ENCODE measurements at regions not wholly inside any gene's neighbourhood (a gene's known extent, or its start where the extent isn't known, plus 50 kb on each side); places are given as distances from the start of the nearest gene placed in this dataset.

DNA sequence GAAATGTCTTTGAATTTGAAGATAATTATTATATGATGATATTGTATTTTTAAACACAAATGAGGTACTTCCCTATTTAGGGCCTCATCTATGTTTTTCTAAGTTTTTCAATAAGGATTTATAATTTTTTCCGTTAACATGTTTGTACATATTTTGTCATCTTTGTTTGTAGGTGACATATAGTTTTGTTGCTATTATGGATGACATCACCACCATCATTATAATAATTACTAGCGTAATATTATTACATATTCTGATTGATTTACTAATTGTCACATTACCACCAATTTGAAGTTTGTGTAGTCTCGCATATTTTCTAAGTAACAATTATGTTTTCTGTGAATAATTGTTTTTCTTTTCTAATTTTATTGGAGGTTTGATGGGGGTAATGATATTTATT, 147.2 kb upstream of the DAAM1 start:
- ChIA-PET CTCF (ENCODE audit: unreplicated experiment) (no interaction called here), POLR2A (interaction anchor here (0.6 kb wide), 1 partner anchor 29 kb away, joined by 3 read pairs; no protein-coding TSS in a partner anchor)
- BruUV-seq (replicated peaks) = no TSS peak
- Histone ChIP-seq H3K4me3 (ENCODE audit: low read depth, low read length, poor library complexity, severe bottlenecking) (no peak overlapping the region), H3K4me2 (ENCODE audit: low read length) (no peak overlapping the region), H3K4me1 (ENCODE audit: insufficient read depth, low read length, poor library complexity, severe bottlenecking) (no peaks in the 10 kb centered on the region), H4K20me1 (ENCODE audit: insufficient read depth, low read length) (no peaks in the 10 kb centered on the region), H3K9me3 (ENCODE audit: low read length) (no peaks in the 10 kb centered on the region), H2AFZ (ENCODE audit: low read length) (no peak overlapping the region), H3K79me2 (ENCODE audit: insufficient read depth, low read depth, low read length) (no peaks in the 10 kb centered on the region), H3K9me2 (ENCODE audit: insufficient read depth, low read length) (no peaks in the 10 kb centered on the region), H3K36me3 (ENCODE audit: insufficient read depth, low read length) (no peaks in the 10 kb centered on the region), H3K27ac (ENCODE audit: low read depth, low read length, poor library complexity, severe bottlenecking) (no peak overlapping the region)
- TF ChIP-seq EZH2phosphoT487 (IDR thresholded peaks at IDR 0.05; ENCODE audit: borderline replicate concordance, low read depth, low read length) = no peak
- TF ChIP-seq, protein P1, sequence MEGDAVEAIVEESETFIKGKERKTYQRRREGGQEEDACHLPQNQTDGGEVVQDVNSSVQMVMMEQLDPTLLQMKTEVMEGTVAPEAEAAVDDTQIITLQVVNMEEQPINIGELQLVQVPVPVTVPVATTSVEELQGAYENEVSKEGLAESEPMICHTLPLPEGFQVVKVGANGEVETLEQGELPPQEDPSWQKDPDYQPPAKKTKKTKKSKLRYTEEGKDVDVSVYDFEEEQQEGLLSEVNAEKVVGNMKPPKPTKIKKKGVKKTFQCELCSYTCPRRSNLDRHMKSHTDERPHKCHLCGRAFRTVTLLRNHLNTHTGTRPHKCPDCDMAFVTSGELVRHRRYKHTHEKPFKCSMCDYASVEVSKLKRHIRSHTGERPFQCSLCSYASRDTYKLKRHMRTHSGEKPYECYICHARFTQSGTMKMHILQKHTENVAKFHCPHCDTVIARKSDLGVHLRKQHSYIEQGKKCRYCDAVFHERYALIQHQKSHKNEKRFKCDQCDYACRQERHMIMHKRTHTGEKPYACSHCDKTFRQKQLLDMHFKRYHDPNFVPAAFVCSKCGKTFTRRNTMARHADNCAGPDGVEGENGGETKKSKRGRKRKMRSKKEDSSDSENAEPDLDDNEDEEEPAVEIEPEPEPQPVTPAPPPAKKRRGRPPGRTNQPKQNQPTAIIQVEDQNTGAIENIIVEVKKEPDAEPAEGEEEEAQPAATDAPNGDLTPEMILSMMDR (conservative IDR thresholded peaks at IDR 0.05; ENCODE audit: low read length) = no peak
- DNase-seq (ENCODE audit: low spot score) = no peak
- intact Hi-C loops (cut with micrococcal nuclease; ENCODE audit: unreplicated experiment) = no loop called here

DNA sequence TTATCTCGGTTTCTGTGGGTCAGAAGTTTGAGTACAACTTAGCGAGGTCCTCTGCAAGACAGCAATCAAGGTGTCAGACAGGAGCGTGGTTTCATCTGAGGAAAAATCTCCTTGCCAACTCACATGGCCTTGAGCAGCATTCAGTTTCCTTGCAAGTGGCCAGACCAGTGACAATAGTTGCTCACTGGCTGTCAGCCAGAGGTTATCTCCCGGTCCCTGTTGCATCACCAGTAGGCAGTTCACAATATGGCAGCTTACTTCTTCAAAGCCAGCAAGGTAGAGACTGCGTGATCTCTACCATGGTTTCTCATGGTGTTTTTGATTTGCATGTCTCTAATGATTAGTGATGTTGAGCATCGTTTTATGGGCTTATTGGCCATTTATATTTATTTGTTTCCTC, 143.8 kb upstream of the DAAM1 start:
- no peaks in the 10 kb centered on the region for H3K9me2 ChIP-seq (ENCODE audit: insufficient read depth, low read length)
- H3K36me3 ChIP-seq (ENCODE audit: insufficient read depth, low read length) = no peaks in the 10 kb centered on the region
- TF ChIP-seq, protein P1 (conservative IDR thresholded peaks at IDR 0.05; ENCODE audit: low read length) = no peak
- no peak for TF ChIP-seq EZH2phosphoT487 (IDR thresholded peaks at IDR 0.05; ENCODE audit: borderline replicate concordance, low read depth, low read length)
- ChIA-PET POLR2A (interaction anchor here (0.5 to 0.7 kb wide), 2 partner anchors 13 to 596 kb away, joined by 3 read pairs; no protein-coding TSS in a partner anchor), CTCF (ENCODE audit: unreplicated experiment) (no interaction called here)
- intact Hi-C loops (cut with micrococcal nuclease; ENCODE audit: unreplicated experiment) = no loop called here
- H3K79me2 ChIP-seq (ENCODE audit: insufficient read depth, low read depth, low read length) = no peaks in the 10 kb centered on the region
- no peaks in the 10 kb centered on the region for H4K20me1 ChIP-seq (ENCODE audit: insufficient read depth, low read length)
- no peak overlapping the region for H3K4me3 ChIP-seq (ENCODE audit: low read depth, low read length, poor library complexity, severe bottlenecking)
- BruUV-seq (replicated peaks) = no TSS peak
- H3K4me1 ChIP-seq (ENCODE audit: insufficient read depth, low read length, poor library complexity, severe bottlenecking) = no peaks in the 10 kb centered on the region
- no peaks in the 10 kb centered on the region for H3K9me3 ChIP-seq (ENCODE audit: low read length)
- H3K4me2 ChIP-seq (ENCODE audit: low read length) = no peak overlapping the region
- H2AFZ ChIP-seq (ENCODE audit: low read length) = no peak overlapping the region
- no peak overlapping the region for H3K27ac ChIP-seq (ENCODE audit: low read depth, low read length, poor library complexity, severe bottlenecking)
- no peak for DNase-seq (ENCODE audit: low spot score)

DNA sequence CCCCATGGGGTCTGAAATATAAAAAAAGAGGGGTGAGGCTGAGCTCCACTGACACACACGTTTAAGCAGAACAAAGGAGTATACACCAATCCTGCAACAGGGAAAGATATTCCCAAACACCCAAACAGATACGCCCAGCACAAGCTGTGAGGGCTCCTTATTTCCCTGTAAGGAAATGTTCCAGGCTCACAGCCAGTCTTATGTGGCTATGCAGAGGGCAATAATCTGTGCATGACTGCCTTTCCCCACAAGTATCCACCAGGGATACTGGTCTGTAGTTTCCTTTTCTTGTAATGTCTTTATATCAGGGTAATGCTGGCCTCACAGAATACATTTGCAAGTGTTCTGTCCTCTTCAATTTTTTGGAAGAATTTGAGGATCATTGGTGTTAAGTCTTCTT, 141.7 kb upstream of the DAAM1 start:
- H3K4me1 ChIP-seq (ENCODE audit: insufficient read depth, low read length, poor library complexity, severe bottlenecking) = no peaks in the 10 kb centered on the region
- no peaks in the 10 kb centered on the region for H3K9me3 ChIP-seq (ENCODE audit: low read length)
- intact Hi-C loops (cut with micrococcal nuclease; ENCODE audit: unreplicated experiment) = no loop called here
- TF ChIP-seq, protein P1 (conservative IDR thresholded peaks at IDR 0.05; ENCODE audit: low read length) = no peak
- no peak for TF ChIP-seq EZH2phosphoT487 (IDR thresholded peaks at IDR 0.05; ENCODE audit: borderline replicate concordance, low read depth, low read length)
- H3K9me2 ChIP-seq (ENCODE audit: insufficient read depth, low read length) = no peaks in the 10 kb centered on the region
- no TSS peak for BruUV-seq (replicated peaks)
- no peak overlapping the region for H3K27ac ChIP-seq (ENCODE audit: low read depth, low read length, poor library complexity, severe bottlenecking)
- H4K20me1 ChIP-seq (ENCODE audit: insufficient read depth, low read length) = no peaks in the 10 kb centered on the region
- H3K4me2 ChIP-seq (ENCODE audit: low read length) = no peak overlapping the region
- no peak overlapping the region for H3K4me3 ChIP-seq (ENCODE audit: low read depth, low read length, poor library complexity, severe bottlenecking)
- CTCF ChIA-PET (ENCODE audit: unreplicated experiment) = no interaction called here
- H2AFZ ChIP-seq (ENCODE audit: low read length) = no peak overlapping the region
- no peak for DNase-seq (ENCODE audit: low spot score)
- no peaks in the 10 kb centered on the region for H3K79me2 ChIP-seq (ENCODE audit: insufficient read depth, low read depth, low read length)
- POLR2A ChIA-PET = no interaction called here
- H3K36me3 ChIP-seq (ENCODE audit: insufficient read depth, low read length) = no peaks in the 10 kb centered on the region

Data from OCI-LY7 (cell line).